Progenitor cell of endocrine pancreas (in vitro differentiated cells): ENCODE measurements at regions not wholly inside any gene's neighbourhood (a gene's known extent, or its start where the extent isn't known, plus 50 kb on each side); places are given as distances from the start of the nearest gene placed in this dataset.
A peak's percentile ranks its signal among the peaks of the same experiment; 100 is the strongest.

Experiments used
- DNase-seq: peaks from one replicate; pipeline ENCODE4 v3.0.0; 2021; ENCODE audit warnings: low spot score; ENCODE audit not compliant: unreplicated experiment
- H3K27ac Mint-ChIP-seq: 2 replicates; pipeline ENCODE4 v1.8.0; 2021; ENCODE audit warnings: mild to moderate bottlenecking, moderate library complexity, mixed read lengths
- H3K27me3 Mint-ChIP-seq: 2 replicates; pipeline ENCODE4 v1.8.0; 2021; ENCODE audit warnings: mixed read lengths
- H3K36me3 Mint-ChIP-seq: 2 replicates; pipeline ENCODE4 v1.8.0; 2022; ENCODE audit warnings: mixed read lengths; ENCODE audit not compliant: insufficient read depth
- H3K4me1 Mint-ChIP-seq: 2 replicates; pipeline ENCODE4 v1.8.0; 2021; ENCODE audit warnings: low read depth, mixed read lengths
- H3K4me3 Mint-ChIP-seq: 2 replicates; pipeline ENCODE4 v1.8.0; 2021; ENCODE audit warnings: low read depth, mild to moderate bottlenecking, moderate library complexity, mixed read lengths
- H3K9me3 Mint-ChIP-seq: 2 replicates; pipeline ENCODE4 v1.8.0; 2021; ENCODE audit warnings: low read depth, mixed read lengths
- TF ChIP-seq, protein P1 (sequence below): fragments of 200-600 bp; sonication (generic); IDR thresholded peaks from one replicate; pipeline ENCODE4 v1.5.0; 2021; ENCODE audit warnings: antibody characterized with exemption, mild to moderate bottlenecking; ENCODE audit not compliant: unreplicated experiment

DNA sequence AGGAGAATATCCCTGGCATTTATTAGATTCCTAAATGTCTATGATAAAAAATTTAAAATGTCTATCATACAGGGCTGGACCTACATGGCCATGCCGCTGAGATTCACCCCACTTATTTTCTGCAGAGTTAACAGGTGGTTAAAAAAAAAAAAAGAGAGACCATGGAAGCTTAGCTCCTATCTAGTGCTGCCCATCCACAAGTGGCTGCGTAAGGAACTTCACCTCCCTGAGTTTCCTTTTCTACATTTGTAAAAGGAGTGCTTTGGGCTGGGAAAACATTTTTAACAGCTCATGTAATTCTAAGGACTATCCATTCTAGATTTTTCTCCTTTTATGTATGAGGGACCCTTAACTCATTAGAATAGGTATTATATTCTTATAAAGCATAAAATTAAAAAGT, 534.1 kb downstream of the MMUT start:
- Mint-ChIP-seq H3K27me3 (no peaks in the 10 kb centered on the region), H3K4me1 (no peaks in the 10 kb centered on the region), H3K36me3 (no peaks in the 10 kb centered on the region), H3K27ac (no peak overlapping the region), H3K9me3 (peaks cover 11% of the 10 kb centered on the region), H3K4me3 (no peak overlapping the region)
- TF ChIP-seq, protein P1, sequence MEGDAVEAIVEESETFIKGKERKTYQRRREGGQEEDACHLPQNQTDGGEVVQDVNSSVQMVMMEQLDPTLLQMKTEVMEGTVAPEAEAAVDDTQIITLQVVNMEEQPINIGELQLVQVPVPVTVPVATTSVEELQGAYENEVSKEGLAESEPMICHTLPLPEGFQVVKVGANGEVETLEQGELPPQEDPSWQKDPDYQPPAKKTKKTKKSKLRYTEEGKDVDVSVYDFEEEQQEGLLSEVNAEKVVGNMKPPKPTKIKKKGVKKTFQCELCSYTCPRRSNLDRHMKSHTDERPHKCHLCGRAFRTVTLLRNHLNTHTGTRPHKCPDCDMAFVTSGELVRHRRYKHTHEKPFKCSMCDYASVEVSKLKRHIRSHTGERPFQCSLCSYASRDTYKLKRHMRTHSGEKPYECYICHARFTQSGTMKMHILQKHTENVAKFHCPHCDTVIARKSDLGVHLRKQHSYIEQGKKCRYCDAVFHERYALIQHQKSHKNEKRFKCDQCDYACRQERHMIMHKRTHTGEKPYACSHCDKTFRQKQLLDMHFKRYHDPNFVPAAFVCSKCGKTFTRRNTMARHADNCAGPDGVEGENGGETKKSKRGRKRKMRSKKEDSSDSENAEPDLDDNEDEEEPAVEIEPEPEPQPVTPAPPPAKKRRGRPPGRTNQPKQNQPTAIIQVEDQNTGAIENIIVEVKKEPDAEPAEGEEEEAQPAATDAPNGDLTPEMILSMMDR: peak; percentile 19
- DNase-seq: no peak

DNA sequence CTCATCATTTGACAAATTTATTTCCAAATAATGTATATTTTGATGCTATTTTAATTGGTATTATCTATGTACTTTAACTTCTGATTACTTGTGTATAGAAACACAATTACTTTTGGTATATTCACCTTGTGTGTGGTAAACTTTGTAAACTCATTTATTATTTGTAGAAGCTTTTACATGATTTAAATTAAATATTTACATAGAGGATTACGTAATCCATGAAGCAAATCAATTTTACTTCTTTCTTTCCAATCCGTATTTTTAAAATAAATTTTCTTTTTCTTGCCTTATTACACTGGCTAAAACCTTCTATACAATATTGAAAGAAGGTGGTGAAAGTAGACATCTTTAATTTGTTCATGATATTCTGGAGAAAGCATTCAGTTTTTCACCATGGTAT, 540.2 kb downstream of the MMUT start:
- Mint-ChIP-seq H3K9me3 (peaks cover 3% of the 10 kb centered on the region), H3K27ac (no peak overlapping the region), H3K36me3 (no peaks in the 10 kb centered on the region), H3K27me3 (no peaks in the 10 kb centered on the region), H3K4me3 (no peak overlapping the region), H3K4me1 (no peaks in the 10 kb centered on the region)
- DNase-seq: no peak
- TF ChIP-seq, protein P1: no peak

DNA sequence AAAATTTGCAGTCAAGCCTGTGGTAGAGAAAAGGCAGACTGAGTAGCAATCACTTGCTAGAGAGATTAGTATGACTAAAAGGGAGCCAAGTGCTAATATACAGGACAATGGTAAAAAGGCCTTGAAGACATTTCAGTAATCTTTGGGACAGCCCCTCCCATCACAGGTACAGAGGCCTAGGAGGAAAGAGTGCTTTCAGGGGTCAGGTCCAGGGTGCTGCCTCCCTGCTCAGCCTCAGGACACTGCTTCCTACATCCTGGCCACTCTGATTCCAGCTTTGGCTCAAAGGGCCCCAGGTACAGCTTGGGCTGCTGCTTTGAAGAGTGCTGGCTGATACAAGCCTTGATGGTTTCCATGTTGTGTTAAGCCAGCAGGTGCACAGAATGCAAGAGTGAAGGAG, 543.5 kb downstream of the MMUT start:
- H3K27ac Mint-ChIP-seq: no peak overlapping the region
- TF ChIP-seq, protein P1: no peak
- H3K9me3 Mint-ChIP-seq: peaks cover 10% of the 10 kb centered on the region
- H3K36me3 Mint-ChIP-seq: no peaks in the 10 kb centered on the region
- peaks cover 9% of the 10 kb centered on the region for H3K4me1 Mint-ChIP-seq
- no peaks in the 10 kb centered on the region for H3K27me3 Mint-ChIP-seq
- H3K4me3 Mint-ChIP-seq: no peak overlapping the region
- no peak for DNase-seq

DNA sequence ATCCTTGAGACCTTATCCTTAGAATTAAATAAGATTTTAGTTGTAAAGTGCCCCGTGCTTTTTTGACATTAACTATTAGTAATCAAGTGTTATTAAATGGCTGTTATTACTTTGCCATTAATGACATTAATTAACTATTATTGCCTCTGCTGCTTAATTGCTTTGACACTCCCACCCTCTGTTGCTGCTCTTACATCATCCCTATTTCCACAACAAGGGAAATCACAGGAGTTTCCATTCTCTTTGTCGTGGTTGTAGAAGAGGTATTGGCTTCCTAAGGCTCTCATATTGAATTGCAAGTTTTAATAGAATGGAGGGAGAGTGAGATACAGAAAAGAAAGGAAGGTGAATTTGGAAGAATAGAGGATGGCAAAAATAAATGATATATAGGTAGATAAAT, 545.8 kb downstream of the MMUT start:
- Mint-ChIP-seq H3K27me3 (no peaks in the 10 kb centered on the region), H3K27ac (no peak overlapping the region), H3K36me3 (no peaks in the 10 kb centered on the region), H3K9me3 (peaks cover 10% of the 10 kb centered on the region), H3K4me1 (peaks cover 10% of the 10 kb centered on the region), H3K4me3 (no peak overlapping the region)
- TF ChIP-seq, protein P1: no peak
- DNase-seq: no peak

DNA sequence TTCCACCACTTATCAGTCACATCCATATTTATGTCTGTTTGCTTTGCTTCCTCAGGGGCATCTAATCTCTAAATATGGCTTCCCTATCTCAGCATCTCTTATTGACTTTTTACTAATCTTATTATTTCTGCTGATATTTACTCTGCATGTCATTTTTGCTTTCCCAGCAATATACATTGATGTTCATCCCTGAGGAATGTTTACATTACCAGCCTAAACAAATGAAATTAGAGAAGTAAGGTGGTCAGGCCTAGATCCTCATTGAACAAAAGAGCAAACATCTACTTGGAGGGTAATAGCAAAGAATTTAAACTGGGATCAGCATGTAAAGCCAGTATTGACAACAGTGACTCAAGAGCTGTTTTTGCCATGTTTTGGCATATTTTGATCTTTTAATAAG, 546.4 kb downstream of the MMUT start:
- no peaks in the 10 kb centered on the region for H3K36me3 Mint-ChIP-seq
- peaks cover 10% of the 10 kb centered on the region for H3K9me3 Mint-ChIP-seq
- no peak for DNase-seq
- peaks cover 11% of the 10 kb centered on the region for H3K4me1 Mint-ChIP-seq
- no peak overlapping the region for H3K27ac Mint-ChIP-seq
- no peak overlapping the region for H3K4me3 Mint-ChIP-seq
- TF ChIP-seq, protein P1: no peak
- H3K27me3 Mint-ChIP-seq: no peaks in the 10 kb centered on the region
